ENCODE measurements at regions not wholly inside any gene's neighbourhood (a gene's known extent, or its start where the extent isn't known, plus 50 kb on each side); places are given as distances from the start of the nearest gene placed in this dataset.

GRCh38 chr9:16182784-16183183 is 629.9 kb downstream of the CCDC171 start:
- WGBS (ENCODE audit: low lambda C conversion rate, missing lambda C conversion rate) = 95% methylated on average over 6 of the region's 6 CpGs
- Histone ChIP-seq H3K9me3 (ENCODE audit: low read depth) (no peaks in the 10 kb centered on the region), H3K36me3 (replicated peaks; ENCODE audit: insufficient read depth, low read depth) (no peaks in the 10 kb centered on the region), H3K27me3 (no peaks in the 10 kb centered on the region), H3K4me1 (ENCODE audit: insufficient read depth) (no peaks in the 10 kb centered on the region), H4K20me1 (ENCODE audit: insufficient read depth, poor library complexity, severe bottlenecking) (no peaks in the 10 kb centered on the region), H3K4me3 (no peak overlapping the region), H3K4me2 (no peak overlapping the region), H3K79me2 (no peaks in the 10 kb centered on the region), H3K9me2 (replicated peaks; ENCODE audit: insufficient read depth) (no peaks in the 10 kb centered on the region), H3K27ac (no peak overlapping the region), H2AFZ (no peak overlapping the region)
- DNase-seq (ENCODE audit: low spot score) = no peak
- TF ChIP-seq EZH2phosphoT487 (IDR thresholded peaks at IDR 0.05; ENCODE audit: low read depth, severe bottlenecking, unreplicated experiment) (no peak), CTCF (IDR thresholded peaks at IDR 0.05; ENCODE audit: poor library complexity) (no peak), EZH2 (IDR thresholded peaks at IDR 0.05; ENCODE audit: borderline replicate concordance) (no peak)

- no peaks in the 10 kb centered on the region for H4K20me1 ChIP-seq (ENCODE audit: insufficient read depth, poor library complexity, severe bottlenecking)
- 93% methylated on average over 4 of the region's 4 CpGs for WGBS (ENCODE audit: low lambda C conversion rate, missing lambda C conversion rate)
- no peak overlapping the region for H3K4me2 ChIP-seq
- no peaks in the 10 kb centered on the region for H3K79me2 ChIP-seq
- no peak for TF ChIP-seq CTCF (IDR thresholded peaks at IDR 0.05; ENCODE audit: poor library complexity)
- TF ChIP-seq EZH2phosphoT487 (IDR thresholded peaks at IDR 0.05; ENCODE audit: low read depth, severe bottlenecking, unreplicated experiment) = no peak
- no peak for TF ChIP-seq EZH2 (IDR thresholded peaks at IDR 0.05; ENCODE audit: borderline replicate concordance)
- H3K27me3 ChIP-seq = no peaks in the 10 kb centered on the region
- H3K9me2 ChIP-seq (replicated peaks; ENCODE audit: insufficient read depth) = no peaks in the 10 kb centered on the region
- no peak for DNase-seq (ENCODE audit: low spot score)
- no peak overlapping the region for H3K4me3 ChIP-seq
- H3K4me1 ChIP-seq (ENCODE audit: insufficient read depth) = no peaks in the 10 kb centered on the region
- H3K36me3 ChIP-seq (replicated peaks; ENCODE audit: insufficient read depth, low read depth) = no peaks in the 10 kb centered on the region
- no peaks in the 10 kb centered on the region for H3K9me3 ChIP-seq (ENCODE audit: low read depth)
- no peak overlapping the region for H3K27ac ChIP-seq
- no peak overlapping the region for H2AFZ ChIP-seq
Observed at GRCh38 chr9:16184964-16185646, 632.3 kb downstream of the CCDC171 start.

GRCh38 chr9:16191191-16191590 is 638.3 kb downstream of the CCDC171 start:
- no peak overlapping the region for H2AFZ ChIP-seq
- no peaks in the 10 kb centered on the region for H3K9me2 ChIP-seq (replicated peaks; ENCODE audit: insufficient read depth)
- WGBS (ENCODE audit: low lambda C conversion rate, missing lambda C conversion rate) = 50% methylated on average over 3 of the region's 3 CpGs
- peak overlapping the region; percentile 67 for H3K4me2 ChIP-seq
- H4K20me1 ChIP-seq (ENCODE audit: insufficient read depth, poor library complexity, severe bottlenecking) = no peaks in the 10 kb centered on the region
- H3K79me2 ChIP-seq = no peaks in the 10 kb centered on the region
- H3K4me3 ChIP-seq = no peak overlapping the region
- DNase-seq (ENCODE audit: low spot score) = no peak
- H3K9me3 ChIP-seq (ENCODE audit: low read depth) = no peaks in the 10 kb centered on the region
- TF ChIP-seq CTCF (IDR thresholded peaks at IDR 0.05; ENCODE audit: poor library complexity) = no peak
- no peak for TF ChIP-seq EZH2 (IDR thresholded peaks at IDR 0.05; ENCODE audit: borderline replicate concordance)
- TF ChIP-seq EZH2phosphoT487 (IDR thresholded peaks at IDR 0.05; ENCODE audit: low read depth, severe bottlenecking, unreplicated experiment) = no peak
- H3K27me3 ChIP-seq = no peaks in the 10 kb centered on the region
- H3K4me1 ChIP-seq (ENCODE audit: insufficient read depth) = peaks cover 20% of the 10 kb centered on the region
- H3K27ac ChIP-seq = peak overlapping the region; percentile 66
- no peaks in the 10 kb centered on the region for H3K36me3 ChIP-seq (replicated peaks; ENCODE audit: insufficient read depth, low read depth)
